ENCODE measurements at regions not wholly inside any gene's neighbourhood (a gene's known extent, or its start where the extent isn't known, plus 50 kb on each side); places are given as distances from the start of the nearest gene placed in this dataset.
"Not testable (repeated sequence)": the region's sequence is repeated elsewhere in the genome, so short reads cannot be mapped to it uniquely, and the experiment has no call there.

- no peaks in the 10 kb centered on the region for H3K36me3 ChIP-seq (ENCODE audit: insufficient read depth in 1 of 2, low read depth in 1 of 2)
- H3K4me3 ChIP-seq: no peak overlapping the region
- no peaks in the 10 kb centered on the region for H3K9me3 ChIP-seq
- intact Hi-C loops (cut with DNase I): loop anchor here (5.0 kb wide), 2 partner anchors 330 to 335 kb away; no protein-coding TSS in a partner anchor
- DNase-seq (no peak), ATAC-seq (no peak)
- no peak overlapping the region for H3K27ac ChIP-seq
- H3K4me1 ChIP-seq: no peaks in the 10 kb centered on the region
- H3K27me3 ChIP-seq (ENCODE audit: insufficient read depth in 3 of 3, low read length in 2 of 3): peaks cover 0 to 9% (median 7%) of the 10 kb centered on the region in 3 donors
- TF ChIP-seq CTCF (IDR thresholded peaks at IDR 0.05): no peak
- WGBS, 3 donors: 88 to 90% (median 88%) methylated on average over 13 to 17 of the region's 17 CpGs
Measured at GRCh38 chr12:131642771-131643170, 68.1 kb upstream of the SFSWAP start.

- no peaks in the 10 kb centered on the region for H3K4me1 ChIP-seq
- ATAC-seq: no peak
- DNase-seq: no peak
- no peak overlapping the region for H3K4me3 ChIP-seq
- H3K27ac ChIP-seq: no peak overlapping the region
- H3K9me3 ChIP-seq: no peaks in the 10 kb centered on the region
- no peak for TF ChIP-seq CTCF (IDR thresholded peaks at IDR 0.05)
- H3K36me3 ChIP-seq (ENCODE audit: insufficient read depth in 1 of 2, low read depth in 1 of 2): no peaks in the 10 kb centered on the region
- intact Hi-C loops (cut with DNase I): loop anchor here (5.0 kb wide), 2 partner anchors 332 to 337 kb away; no protein-coding TSS in a partner anchor
- H3K27me3 ChIP-seq (ENCODE audit: insufficient read depth in 3 of 3, low read length in 2 of 3): peaks cover 0 to 7% (median 6%) of the 10 kb centered on the region in 3 donors
- 41 to 44% (median 43%) methylated on average over 7 of the region's 7 CpGs for WGBS, 3 donors
Measured at GRCh38 chr12:131643631-131644452, 67.0 kb upstream of the SFSWAP start.

- Histone ChIP-seq H3K4me3 (no peak overlapping the region), H3K36me3 (ENCODE audit: insufficient read depth in 1 of 2, low read depth in 1 of 2) (no peaks in the 10 kb centered on the region), H3K4me1 (no peaks in the 10 kb centered on the region), H3K9me3 (no peaks in the 10 kb centered on the region), H3K27ac (no peak overlapping the region), H3K27me3 (ENCODE audit: insufficient read depth in 3 of 3, low read length in 2 of 3) (peaks cover 0 to 6% (median 6%) of the 10 kb centered on the region in 3 donors)
- intact Hi-C loops (cut with DNase I): loop anchor here (5.0 kb wide), 2 partner anchors 332 to 337 kb away; no protein-coding TSS in a partner anchor
- no peak for TF ChIP-seq CTCF (IDR thresholded peaks at IDR 0.05)
- ATAC-seq (no peak), DNase-seq (no peak)
- WGBS, 3 donors: 56 to 88% (median 85%) methylated on average over 1 of the region's 1 CpG
Measured at GRCh38 chr12:131644481-131644880, 66.4 kb upstream of the SFSWAP start.

GRCh38 chr12:131644917-131645316 lies 66.0 kb upstream of the SFSWAP start:
- intact Hi-C loops (cut with DNase I): loop anchor here (5.0 kb wide), 2 partner anchors 333 to 338 kb away; no protein-coding TSS in a partner anchor
- H3K27ac ChIP-seq; H3K4me1 ChIP-seq; H3K36me3 ChIP-seq (ENCODE audit: insufficient read depth in 1 of 2, low read depth in 1 of 2); H3K27me3 ChIP-seq (ENCODE audit: insufficient read depth in 3 of 3, low read length in 2 of 3); H3K4me3 ChIP-seq; ATAC-seq; H3K9me3 ChIP-seq; DNase-seq: not testable (repeated sequence)
- 60 to 65% (median 63%) methylated on average over 9 of the region's 9 CpGs for WGBS, 3 donors

- DNase-seq; H3K4me1 ChIP-seq; H3K4me3 ChIP-seq; intact Hi-C loops (cut with DNase I); H3K9me3 ChIP-seq; H3K36me3 ChIP-seq (ENCODE audit: insufficient read depth in 1 of 2, low read depth in 1 of 2); H3K27ac ChIP-seq; H3K27me3 ChIP-seq (ENCODE audit: insufficient read depth in 3 of 3, low read length in 2 of 3); ATAC-seq: not testable (repeated sequence)
- 15 to 24% (median 23%) methylated on average over 7 to 11 of the region's 13 CpGs for WGBS, 3 donors
Measured at GRCh38 chr12:131645557-131645956, 65.3 kb upstream of the SFSWAP start.

GRCh38 chr12:131646444-131646843 lies 64.4 kb upstream of the SFSWAP start:
- H3K36me3 ChIP-seq (ENCODE audit: insufficient read depth in 1 of 2, low read depth in 1 of 2); DNase-seq; ATAC-seq; intact Hi-C loops (cut with DNase I); H3K9me3 ChIP-seq; H3K4me3 ChIP-seq; H3K27ac ChIP-seq; H3K27me3 ChIP-seq (ENCODE audit: insufficient read depth in 3 of 3, low read length in 2 of 3); H3K4me1 ChIP-seq: not testable (repeated sequence)
- 12 to 14% (median 13%) methylated on average over 5 to 6 of the region's 9 CpGs for WGBS, 3 donors

All from psoas muscle (tissue), 7 donors.